HG02623 (cell line): ENCODE measurements at regions not wholly inside any gene's neighbourhood (a gene's known extent, or its start where the extent isn't known, plus 50 kb on each side); places are given as distances from the start of the nearest gene placed in this dataset.
"Not testable (repeated sequence)": the region's sequence is repeated elsewhere in the genome, so short reads cannot be mapped to it uniquely, and the experiment has no call there.

Source experiments
- ATAC-seq: cut with Tn5 transposase; IDR thresholded peaks from one replicate; pipeline ENCODE4 v1.9.1; 2021; ENCODE audit warnings: moderate library complexity; ENCODE audit not compliant: unreplicated experiment

- no peak for ATAC-seq
These were observed 436.5 kb downstream of the SMARCA1 start for GRCh38 chrX:129086802-129087201.

GRCh38 chrX:129084291-129084690 lies 439.0 kb downstream of the SMARCA1 start:
- not testable (repeated sequence) for ATAC-seq

DNA sequence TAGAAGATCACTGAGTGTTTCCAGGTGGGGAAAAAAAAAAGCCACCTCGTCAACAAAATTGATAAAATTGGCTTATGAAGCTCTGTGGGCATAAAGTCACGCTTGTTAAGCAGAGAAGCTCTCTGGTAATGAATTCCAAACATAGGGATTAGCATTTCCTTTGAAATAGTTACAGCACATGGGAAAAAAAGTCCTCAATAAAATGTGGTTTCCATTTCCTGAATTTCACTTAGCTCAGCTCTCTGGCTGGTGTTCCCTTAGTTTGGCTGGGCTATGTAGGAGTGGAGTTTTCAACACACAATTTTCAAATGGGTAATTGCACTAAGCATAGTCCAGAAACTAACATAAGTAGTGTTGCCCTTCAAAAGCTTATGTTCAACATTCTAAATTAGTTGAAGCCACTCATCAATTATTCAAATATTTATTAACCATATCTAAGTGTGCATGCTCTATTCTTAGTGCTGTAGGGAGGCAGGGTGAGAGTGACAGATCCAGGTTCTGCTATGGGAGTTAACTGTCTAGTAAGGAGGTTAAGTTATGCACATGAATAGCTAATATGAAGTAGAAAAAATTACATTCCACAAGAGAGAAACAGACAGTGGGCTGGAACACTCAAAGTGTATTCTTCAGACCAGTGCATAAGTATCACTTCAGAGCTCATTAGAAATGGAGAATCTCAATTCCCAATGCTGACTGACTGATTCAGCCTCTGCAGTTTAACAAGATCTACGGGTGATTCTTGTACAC lies 445.7 kb downstream of the SMARCA1 start:
- no peak for ATAC-seq

- no peak for ATAC-seq
These were observed 451.9 kb downstream of the SMARCA1 start for GRCh38 chrX:129071390-129071789.

- no peak for ATAC-seq
These were observed 457.4 kb downstream of the SMARCA1 start for GRCh38 chrX:129065895-129066294.

DNA sequence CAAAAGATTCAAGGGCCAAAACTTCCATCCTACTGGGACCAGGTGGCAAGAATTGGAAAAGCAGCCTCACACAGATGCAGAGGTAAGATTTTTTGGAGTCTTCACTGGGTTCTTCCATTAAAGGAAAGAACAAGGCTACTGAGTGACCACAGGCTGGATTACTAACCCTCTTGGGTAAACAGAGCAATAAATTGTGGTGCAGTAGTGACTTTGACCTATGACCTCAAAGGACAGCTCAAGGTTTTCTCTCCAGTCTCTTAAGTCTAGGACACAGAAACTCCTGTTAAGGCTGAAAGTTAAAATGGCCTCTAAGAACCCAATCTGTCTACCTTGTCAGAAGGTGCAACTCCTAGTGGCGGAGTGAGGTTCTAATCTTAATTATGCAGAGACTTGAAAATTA lies 464.9 kb downstream of the SMARCA1 start:
- no peak for ATAC-seq

GRCh38 chrX:129043138-129043537 lies 480.2 kb downstream of the SMARCA1 start:
- no peak for ATAC-seq

DNA sequence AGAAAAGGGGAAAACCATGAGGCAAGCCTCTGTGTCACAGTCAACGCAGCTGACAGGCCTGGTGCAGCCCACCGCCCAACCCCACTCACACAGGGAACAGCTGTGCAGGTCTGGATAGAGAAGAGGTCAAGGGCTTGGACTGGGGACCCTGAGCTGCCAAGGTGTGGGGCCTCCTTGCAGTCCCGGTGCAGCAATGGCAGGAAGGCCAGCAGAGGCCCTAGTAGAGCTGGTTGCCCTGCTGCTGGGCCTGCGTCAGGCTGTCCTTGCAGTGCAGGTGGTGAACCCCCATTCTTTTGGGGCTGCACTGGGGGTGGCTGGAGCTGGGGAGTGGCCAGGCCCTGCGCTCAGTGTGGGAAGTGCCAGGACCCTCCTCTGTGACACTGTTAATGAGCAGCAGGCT lies 482.0 kb downstream of the SMARCA1 start:
- no peak for ATAC-seq

GRCh38 chrX:129040124-129040523 lies 483.2 kb downstream of the SMARCA1 start:
- no peak for ATAC-seq

- ATAC-seq = no peak
These were observed 484.1 kb downstream of the SMARCA1 start for GRCh38 chrX:129039176-129039575.

DNA sequence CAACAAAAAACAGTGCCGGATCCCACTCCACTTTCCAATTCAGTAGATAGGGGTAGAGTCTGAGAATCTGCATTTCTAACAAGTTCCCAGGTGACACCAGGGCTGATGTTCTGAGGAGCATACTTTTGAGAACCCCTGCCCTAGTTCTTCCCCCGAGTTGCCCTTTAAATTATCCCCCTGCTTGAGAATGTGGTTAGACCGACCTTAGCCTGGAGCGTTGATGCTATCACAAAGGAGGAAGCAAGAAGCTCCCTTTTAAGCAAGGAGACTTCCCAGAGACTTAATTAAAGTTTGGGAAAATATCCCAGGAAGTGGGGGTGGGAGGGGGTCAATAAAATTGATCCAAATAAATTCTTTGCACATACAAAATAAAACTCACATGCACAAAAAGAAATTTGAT lies 485.9 kb downstream of the SMARCA1 start:
- no peak for ATAC-seq

DNA sequence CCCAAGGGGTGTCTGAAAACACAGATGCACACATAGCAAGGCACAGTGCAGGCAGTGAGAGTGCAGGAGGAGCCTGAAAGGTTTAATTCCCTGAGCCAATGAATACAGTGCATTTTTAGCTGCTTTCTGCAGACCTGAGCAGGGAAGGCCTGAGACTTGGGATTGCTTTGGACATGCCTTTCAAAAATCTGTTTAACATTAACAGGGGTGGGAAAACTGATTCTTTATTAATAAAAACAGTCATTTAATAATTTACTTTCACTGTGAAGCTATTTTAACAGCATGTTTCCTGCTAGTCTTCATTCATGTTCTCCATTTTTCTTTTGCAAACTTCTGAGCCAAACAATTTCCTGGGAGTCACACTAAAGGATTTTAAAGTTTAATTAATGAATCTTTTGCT lies 488.1 kb downstream of the SMARCA1 start:
- ATAC-seq = no peak

DNA sequence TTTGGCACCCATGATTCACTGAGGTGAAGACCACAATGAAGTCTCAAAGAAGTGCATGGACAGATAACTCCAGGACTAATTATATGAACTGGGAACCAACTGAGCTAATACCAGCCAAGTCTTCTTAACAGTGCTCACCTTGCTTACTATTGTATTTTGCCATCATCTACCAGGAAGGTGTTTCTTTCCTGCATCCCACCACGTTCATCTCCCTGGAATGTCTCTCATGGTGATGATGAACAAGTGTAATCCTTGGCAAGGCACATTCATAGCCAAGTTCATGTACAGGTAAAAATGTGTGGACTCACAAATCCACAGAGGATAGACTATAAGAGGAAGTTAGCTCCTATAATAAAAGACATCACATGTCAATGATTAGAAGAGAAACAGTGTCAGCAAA lies 489.1 kb downstream of the SMARCA1 start:
- no peak for ATAC-seq

- no peak for ATAC-seq
These were observed 497.1 kb downstream of the SMARCA1 start for GRCh38 chrX:129026202-129026601.

DNA sequence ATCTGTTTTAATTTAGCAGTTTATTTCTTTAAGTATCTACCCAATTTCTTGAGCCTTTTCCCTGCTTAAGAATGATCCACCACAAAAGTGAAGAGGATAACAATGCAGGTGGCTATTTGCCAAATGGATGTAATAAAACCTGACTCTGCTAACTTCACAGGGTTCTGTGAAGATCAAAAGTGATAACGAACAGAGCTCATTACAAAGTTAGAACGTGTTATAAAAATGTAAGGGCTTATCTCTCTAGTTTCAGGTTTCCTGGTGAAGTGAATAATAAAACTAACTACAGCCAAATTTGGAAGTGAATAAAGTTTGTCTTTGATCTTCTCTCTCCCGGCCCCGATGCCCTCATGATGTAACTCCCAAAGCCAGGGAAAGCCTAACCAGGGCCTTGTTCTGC lies 497.9 kb downstream of the SMARCA1 start:
- ATAC-seq = no peak

DNA sequence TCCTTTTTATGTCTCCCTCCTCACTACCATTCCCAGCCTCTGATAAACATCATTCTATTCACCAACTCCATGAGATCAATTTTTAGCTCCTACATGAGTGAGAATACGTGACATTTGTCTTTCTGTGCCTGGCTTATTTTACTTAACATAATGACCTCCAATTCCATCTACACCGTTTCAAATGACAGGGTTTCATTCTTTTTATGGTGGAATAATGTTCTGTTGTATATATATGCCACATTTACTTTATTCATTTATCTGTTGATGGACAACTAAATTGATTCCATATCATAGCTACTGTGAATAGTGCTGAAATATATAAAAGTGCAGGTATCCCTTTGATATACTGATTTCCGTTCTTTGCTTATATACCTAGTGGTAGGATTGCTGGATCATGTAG lies 503.9 kb downstream of the SMARCA1 start:
- ATAC-seq = no peak

DNA sequence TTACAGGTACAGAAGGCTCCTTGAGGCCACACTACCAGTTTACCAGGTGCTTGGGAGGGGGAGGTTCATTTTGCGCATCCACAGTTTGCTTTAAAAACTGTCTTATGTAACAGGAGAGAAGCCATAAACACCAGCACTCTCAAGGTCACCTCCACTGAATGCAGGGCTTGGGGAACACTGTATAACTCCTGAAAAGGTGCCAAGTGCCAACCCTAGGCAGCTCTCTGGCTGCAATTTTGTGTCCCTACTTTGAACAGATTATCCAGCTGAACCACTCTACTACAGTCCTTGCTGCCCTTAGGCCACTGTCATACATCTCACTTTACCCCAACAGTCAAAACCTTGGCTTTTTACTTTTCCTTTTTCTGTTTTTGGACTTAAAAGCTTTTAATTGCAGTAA lies 507.9 kb downstream of the SMARCA1 start:
- no peak for ATAC-seq

GRCh38 chrX:129013574-129013973 lies 509.7 kb downstream of the SMARCA1 start:
- ATAC-seq = no peak

DNA sequence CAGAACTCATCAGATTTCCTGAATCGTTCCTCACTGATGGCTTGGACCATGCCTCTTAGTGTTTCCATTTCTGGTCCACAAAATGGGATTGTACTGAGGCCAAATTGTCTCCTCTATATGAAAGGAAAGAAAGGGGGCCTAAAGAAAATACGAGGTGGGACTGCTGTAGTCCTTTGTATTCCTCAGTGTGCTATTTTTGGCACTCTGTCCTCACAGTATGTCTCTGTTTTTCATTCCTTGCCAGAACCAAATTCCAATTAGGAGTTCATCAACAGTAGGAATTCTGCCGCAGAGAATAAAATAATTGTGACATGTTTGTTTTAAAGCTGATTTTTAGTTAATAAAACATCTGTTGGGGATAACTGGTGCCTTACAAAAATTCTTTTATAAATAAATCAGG lies 515.7 kb downstream of the SMARCA1 start:
- ATAC-seq = no peak

GRCh38 chrX:129006491-129006890 lies 516.8 kb downstream of the SMARCA1 start:
- ATAC-seq = no peak

DNA sequence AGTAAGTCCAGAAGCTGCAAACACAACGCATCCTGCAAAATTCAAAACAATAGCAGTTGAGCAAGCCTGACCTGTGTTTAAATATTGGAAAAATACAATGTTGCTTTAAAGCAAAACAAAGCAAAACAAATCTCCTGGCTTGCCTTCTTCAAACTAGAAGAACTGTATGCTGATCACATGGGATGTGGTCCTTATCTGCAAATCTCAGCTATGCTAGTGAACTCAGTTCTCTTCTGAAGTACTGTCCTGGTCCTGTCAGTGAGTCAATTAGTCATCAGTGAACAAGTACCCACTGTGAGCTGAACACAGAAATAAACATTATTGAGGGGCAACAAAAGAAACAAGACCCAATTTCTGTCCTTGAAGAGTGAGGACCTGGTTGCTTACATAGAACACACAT lies 522.5 kb downstream of the SMARCA1 start:
- ATAC-seq = no peak

GRCh38 chrX:129000018-129000417 lies 523.3 kb downstream of the SMARCA1 start:
- ATAC-seq = no peak
